HG02610 (cell line): ENCODE measurements at regions not wholly inside any gene's neighbourhood (a gene's known extent, or its start where the extent isn't known, plus 50 kb on each side); places are given as distances from the start of the nearest gene placed in this dataset.

Source experiments
- ATAC-seq: cut with Tn5 transposase; IDR thresholded peaks from one replicate; pipeline ENCODE4 v1.9.1; 2021; ENCODE audit warnings: mild to moderate bottlenecking, moderate library complexity; ENCODE audit not compliant: unreplicated experiment

GRCh38 chr5:125263356-125263755, 516.9 kb upstream of the ZNF608 start:
- no peak for ATAC-seq

- no peak for ATAC-seq
These were observed 519.7 kb upstream of the ZNF608 start for GRCh38 chr5:125266106-125266505.

GRCh38 chr5:125267636-125268248, 521.3 kb upstream of the ZNF608 start:
- ATAC-seq = no peak

GRCh38 chr5:125269926-125270325, 523.5 kb upstream of the ZNF608 start:
- ATAC-seq = no peak

DNA sequence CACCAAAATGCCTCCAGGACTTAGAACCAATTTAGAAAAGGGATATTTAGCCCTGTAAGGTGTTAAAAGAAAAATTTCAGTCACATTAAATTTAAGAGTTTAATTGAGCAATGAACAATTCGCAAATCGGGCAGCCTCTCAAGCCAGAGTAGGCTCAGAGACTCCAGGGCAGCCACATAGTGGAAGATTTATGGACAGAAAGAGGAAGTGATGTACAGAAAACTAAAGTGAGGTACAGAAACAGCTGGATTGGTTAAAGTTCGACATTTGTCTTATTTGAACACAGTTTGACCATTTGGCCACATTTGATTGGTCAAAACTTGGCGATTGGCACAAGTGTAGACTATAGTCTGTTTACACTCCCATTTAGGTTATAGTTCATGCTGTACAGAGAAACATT, 525.9 kb upstream of the ZNF608 start:
- no peak for ATAC-seq

DNA sequence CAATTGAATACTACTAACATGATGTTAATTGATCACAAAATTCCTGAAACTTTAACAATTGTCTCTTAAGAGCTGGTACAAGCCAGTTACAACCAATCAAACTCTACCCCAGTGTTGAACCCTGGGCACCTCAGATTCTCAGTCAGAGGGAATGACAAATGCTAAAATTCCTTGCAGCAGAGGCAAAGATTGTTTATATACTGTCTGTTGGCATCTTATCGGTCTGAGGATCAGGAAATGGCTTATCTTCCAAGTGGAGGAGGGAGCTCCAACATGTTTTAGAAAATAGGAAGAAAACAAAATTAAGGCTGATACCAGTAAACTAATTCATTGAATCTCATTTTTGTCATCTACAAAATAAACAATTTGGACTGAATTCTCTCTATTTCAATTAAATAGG, 527.8 kb upstream of the ZNF608 start:
- ATAC-seq = no peak

- ATAC-seq = no peak
These were observed 528.7 kb upstream of the ZNF608 start for GRCh38 chr5:125274938-125275724.

DNA sequence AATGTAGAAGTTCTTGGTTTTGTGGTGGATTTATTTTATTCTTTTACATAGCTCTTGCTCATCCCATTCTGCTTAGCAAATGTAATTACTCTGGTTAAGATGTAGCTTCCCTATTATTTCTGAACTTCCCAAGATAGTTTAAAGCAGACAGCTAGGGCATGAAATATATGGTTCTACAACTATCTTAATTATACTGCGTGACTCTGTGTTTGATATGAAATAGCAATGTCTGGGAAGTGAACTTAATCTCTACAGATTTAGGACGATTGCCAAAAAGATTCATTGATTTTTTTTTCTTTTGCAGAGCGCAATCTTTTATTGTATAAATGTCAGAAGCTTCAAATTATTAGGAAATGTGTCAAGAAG, 529.3 kb upstream of the ZNF608 start:
- no peak for ATAC-seq

GRCh38 chr5:125276096-125276495, 529.7 kb upstream of the ZNF608 start:
- ATAC-seq = no peak

DNA sequence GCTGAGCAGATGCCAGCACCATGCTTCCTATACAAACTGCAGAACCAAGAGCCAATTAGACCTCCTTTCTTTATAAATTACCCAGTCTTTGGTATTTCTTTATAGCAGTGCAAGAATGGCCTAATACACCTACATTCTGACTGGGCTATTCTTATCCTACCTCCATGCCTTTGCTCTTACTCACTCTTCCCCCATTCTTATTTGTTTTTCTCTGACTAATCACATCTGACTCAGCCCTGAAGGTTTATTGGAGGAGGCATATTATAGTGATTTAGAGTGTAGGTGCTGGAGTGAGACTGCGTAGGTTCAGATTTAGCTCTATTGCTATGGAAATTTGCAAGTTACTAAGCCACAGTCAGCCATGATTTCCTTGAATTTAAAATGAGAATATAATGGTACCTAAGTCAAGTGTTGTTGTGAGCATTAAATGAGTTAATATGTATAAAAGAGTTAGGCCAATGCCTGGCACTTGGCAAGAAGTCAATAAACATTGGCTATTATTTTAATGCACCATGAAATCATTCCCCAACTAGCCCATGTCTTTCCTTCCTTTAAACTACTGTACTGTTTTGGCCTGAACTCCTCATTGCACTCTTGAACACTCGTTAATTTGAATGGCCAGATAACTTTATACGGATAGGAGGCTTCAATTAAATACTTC, 531.2 kb upstream of the ZNF608 start:
- ATAC-seq = no peak

DNA sequence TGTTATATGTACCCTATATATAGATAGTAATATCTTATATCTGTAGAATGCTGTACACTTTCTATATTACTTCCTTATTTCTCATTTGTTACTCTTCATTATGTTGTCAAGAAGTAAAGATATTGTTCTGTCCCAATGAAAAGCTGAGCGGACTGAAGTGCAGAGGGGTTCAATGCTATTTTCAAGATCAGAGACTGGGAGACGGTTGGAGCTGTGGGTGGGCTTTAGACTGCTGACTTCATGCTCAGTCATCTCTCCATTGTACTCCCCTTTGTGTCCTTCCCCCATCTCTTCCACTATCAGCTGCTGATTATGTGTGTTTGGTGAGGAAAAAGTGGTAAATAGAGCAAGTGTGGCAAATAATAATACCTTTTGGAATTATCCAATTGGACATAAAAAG, 532.3 kb upstream of the ZNF608 start:
- ATAC-seq = no peak

- ATAC-seq = no peak
These were observed 535.2 kb upstream of the ZNF608 start for GRCh38 chr5:125281667-125282066.

GRCh38 chr5:125283372-125283771, 536.9 kb upstream of the ZNF608 start:
- ATAC-seq = no peak

DNA sequence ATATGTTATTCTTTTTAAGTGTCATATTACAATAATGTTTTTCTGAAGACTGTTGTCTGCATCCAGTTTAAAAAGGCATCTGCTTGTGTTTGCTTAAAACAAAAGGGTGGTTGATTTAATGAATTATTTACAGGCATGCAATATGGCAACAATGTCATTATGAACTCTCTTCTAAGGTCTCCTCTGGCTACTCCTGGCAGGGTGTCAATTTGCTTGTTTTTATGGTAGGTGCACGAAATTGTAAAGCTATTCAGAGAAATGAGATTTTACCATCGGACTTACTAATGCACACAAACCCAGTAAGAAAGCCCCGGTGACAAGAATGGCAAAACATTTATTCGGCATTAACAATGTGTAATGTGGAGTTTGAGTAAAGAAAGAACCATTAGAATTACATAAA, 539.8 kb upstream of the ZNF608 start:
- no peak for ATAC-seq

- ATAC-seq = no peak
These were observed 543.2 kb upstream of the ZNF608 start for GRCh38 chr5:125289606-125290005.

GRCh38 chr5:125290935-125291334, 544.5 kb upstream of the ZNF608 start:
- ATAC-seq = no peak

- no peak for ATAC-seq
These were observed 545.0 kb upstream of the ZNF608 start for GRCh38 chr5:125291447-125291846.

GRCh38 chr5:125293223-125293622, 546.8 kb upstream of the ZNF608 start:
- no peak for ATAC-seq

GRCh38 chr5:125293726-125294125, 547.3 kb upstream of the ZNF608 start:
- no peak for ATAC-seq

DNA sequence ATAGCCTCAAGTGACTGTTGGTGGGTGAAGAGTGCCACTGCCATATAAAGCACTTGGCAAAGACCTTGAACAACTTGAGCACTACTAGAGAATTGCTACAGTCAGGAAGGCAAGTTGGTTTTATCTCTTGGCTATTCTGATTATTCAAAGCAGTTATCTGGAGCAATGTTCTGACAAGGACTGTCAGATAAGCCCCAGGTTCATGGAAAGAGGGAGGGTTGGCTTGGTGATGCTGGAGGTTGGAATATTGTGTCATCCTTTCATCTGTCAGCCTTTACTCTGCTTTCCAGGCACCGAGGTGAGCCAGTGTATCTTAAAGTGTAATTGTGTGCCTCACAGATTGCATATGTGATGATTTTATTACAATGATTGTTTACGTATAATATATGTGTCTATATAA, 548.4 kb upstream of the ZNF608 start:
- no peak for ATAC-seq

DNA sequence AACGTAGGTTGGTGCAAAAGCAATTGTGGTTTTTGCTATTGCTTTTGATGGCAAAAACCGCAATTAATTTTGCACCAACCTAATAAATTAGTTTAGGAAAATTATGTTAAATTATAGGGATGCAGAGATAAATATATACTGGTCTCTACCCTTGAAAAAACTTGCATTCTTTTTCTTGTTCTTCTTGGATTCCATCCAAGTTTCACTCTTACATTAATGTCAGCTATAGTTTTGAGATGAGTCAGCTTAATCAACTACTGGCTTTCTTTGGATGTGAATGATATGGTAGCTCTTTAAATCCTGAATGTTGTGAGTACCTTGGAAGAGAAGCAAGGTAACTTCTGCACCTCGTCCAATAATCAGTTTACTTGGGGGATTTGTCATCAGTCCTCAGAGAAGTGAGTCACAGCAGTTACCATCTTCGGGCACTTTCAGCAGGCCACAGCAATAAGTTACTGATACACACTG, 549.0 kb upstream of the ZNF608 start:
- ATAC-seq = no peak

GRCh38 chr5:125298258-125298657, 551.8 kb upstream of the ZNF608 start:
- ATAC-seq = no peak
